Body of pancreas (tissue), 4 donors: ENCODE measurements at regions not wholly inside any gene's neighbourhood (a gene's known extent, or its start where the extent isn't known, plus 50 kb on each side); places are given as distances from the start of the nearest gene placed in this dataset.
"Not testable (repeated sequence)": the region's sequence is repeated elsewhere in the genome, so short reads cannot be mapped to it uniquely, and the experiment has no call there.

Experiments used
- ATAC-seq: fragments of 150-250 bp; one replicate; pipeline ENCODE4 v1.9.1; 2016
- DNase-seq, 4 donors: peaks; one replicate each; pipeline ENCODE4 v3.0.0-alpha.2; 2019
- H3K27ac ChIP-seq, 4 donors: fragments of 200-600 bp; sonication (generic); 1 replicate in 3 of 4; 2 replicates in 1 of 4; pipeline versions ENCODE4 v1.5.1 to v1.6.1; 2016 to 2019; ENCODE audit warnings: mild to moderate bottlenecking in 1 of 4, mixed read lengths in 1 of 4, moderate library complexity in 1 of 4
- H3K27me3 ChIP-seq, 2 donors: fragments of 200-600 bp; sonication (generic); one replicate each; pipeline ENCODE4 v1.6.0; 2016; ENCODE audit warnings: mild to moderate bottlenecking in 1 of 2
- H3K36me3 ChIP-seq, 2 donors: fragments of 200-600 bp; sonication (generic); replicated peaks in 1 of 2; 2 replicates each; pipeline ENCODE4 v1.5.1; 2016; ENCODE audit warnings: low read depth in 2 of 2; ENCODE audit not compliant: insufficient read depth in 1 of 2
- H3K4me1 ChIP-seq: fragments of 200-600 bp; sonication (generic); one replicate; pipeline ENCODE4 v1.6.0; 2016
- H3K4me3 ChIP-seq, 2 donors: fragments of 200-600 bp; sonication (generic); 1 replicate in 1 of 2; 2 replicates in 1 of 2; pipeline ENCODE4 v1.5.1; 2016 to 2019
- H3K9me3 ChIP-seq, 3 donors: fragments of 200-600 bp; sonication (generic); 1 replicate in 2 of 3; 2 replicates in 1 of 3; pipeline ENCODE4 v1.5.1; 2016
- POLR2A ChIP-seq, 3 donors: fragments of 450-650 bp; IDR thresholded peaks; one replicate each; pipeline ENCODE4 v1.6.1; 2016; ENCODE audit warnings: antibody characterized with exemption in 3 of 3, mild to moderate bottlenecking in 2 of 3
- WGBS, 2 donors: methylation state at CpG; one replicate each; pipeline ENCODE4 v1.1.5; 2017; 5-methylcytosine and 5-hydroxymethylcytosine counted together
- intact Hi-C: fragments of 100-400 bp; cut with DNase I; formaldehyde crosslinking; loops from one replicate; pipeline ENCODE4 v1.15.1; 2023
- TF ChIP-seq, protein P1 (sequence below), 7 experiments: fragments of 450-650 bp in 4 of 7; fragments of 200-600 bp in 3 of 7; sonication (generic) in 3 of 7; IDR thresholded peaks; one replicate each; pipeline ENCODE4 v1.5.1; 2016 to 2019; ENCODE audit warnings: antibody characterized with exemption in 7 of 7

DNA sequence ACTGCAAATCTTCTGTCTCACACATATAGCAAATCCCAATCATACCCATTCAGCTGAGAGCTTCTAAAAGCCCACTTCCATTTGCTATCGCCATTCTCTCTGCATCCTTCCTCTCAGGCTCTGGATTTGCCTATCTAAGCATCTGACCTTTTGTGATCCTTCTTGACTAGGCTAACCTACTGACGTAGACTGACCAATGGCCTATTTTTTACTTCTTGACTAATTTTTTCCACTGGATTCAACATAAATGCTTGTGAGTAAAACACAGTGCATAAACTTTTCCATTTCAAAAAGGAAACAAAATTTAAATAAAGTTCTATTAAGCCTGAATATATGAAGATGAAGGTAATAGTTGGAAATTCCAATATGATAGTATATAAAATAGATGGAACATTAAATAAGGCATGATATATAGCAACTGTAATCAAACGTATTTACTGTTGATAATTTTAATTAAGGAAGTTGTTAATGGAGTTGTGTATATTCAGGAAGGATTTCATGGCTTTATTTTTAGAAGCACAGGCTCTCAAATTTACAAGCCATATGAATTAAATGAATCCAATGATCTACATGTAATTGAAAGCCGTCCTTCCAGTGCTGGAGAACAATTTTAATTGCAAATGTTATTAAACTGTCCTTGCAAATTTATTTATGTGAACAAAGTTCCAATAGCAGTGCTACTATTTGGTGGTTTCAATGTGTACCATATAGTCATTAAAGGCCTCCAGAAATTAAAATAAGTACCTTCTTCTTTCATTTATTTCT lies 918.4 kb downstream of the SORCS3 start:
- H3K4me1 ChIP-seq = no peaks in the 10 kb centered on the region

DNA sequence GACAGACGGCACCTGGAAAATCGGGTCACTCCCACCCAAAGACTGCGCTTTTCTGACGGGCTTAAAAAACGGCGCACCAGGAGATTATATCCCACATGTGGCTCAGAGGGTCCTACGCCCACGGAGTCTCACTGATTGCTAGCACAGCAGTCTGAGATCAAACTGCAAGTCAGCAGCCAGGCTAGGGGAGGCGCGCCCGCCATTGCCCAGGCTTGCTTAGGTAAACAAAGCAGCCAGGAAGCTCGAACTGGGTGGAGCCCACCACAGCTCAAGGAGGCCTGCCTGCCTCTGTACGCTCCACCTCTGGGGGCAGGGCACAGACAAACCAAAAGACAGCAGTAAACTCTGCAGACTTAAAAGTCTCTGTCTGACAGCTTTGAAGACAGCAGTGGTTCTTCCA lies 909.4 kb downstream of the SORCS3 start:
- intact Hi-C loops, DNase-seq, H3K4me1 ChIP-seq, H3K36me3 ChIP-seq, H3K27me3 ChIP-seq, H3K9me3 ChIP-seq, H3K4me3 ChIP-seq, H3K27ac ChIP-seq, ATAC-seq: not testable (repeated sequence)
- 74 to 100% methylated on average over 2 to 13 of the region's 13 CpGs for WGBS, 2 donors

More for the DNA sequence above, 918.4 kb downstream of the SORCS3 start:
- no peak overlapping the region for H3K27ac ChIP-seq
- intact Hi-C loops = no loop called here
- WGBS, 2 donors = 68 to 74% methylated on average over 4 of the region's 4 CpGs
- DNase-seq = no peak
- no peaks in the 10 kb centered on the region for H3K9me3 ChIP-seq
- no peak overlapping the region for H3K4me3 ChIP-seq
- no peak for ATAC-seq
- no peaks in the 10 kb centered on the region for H3K36me3 ChIP-seq
- no peaks in the 10 kb centered on the region for H3K27me3 ChIP-seq
- TF ChIP-seq POLR2A (IDR thresholded peaks at IDR 0.05) = no peak
- TF ChIP-seq, protein P1, sequence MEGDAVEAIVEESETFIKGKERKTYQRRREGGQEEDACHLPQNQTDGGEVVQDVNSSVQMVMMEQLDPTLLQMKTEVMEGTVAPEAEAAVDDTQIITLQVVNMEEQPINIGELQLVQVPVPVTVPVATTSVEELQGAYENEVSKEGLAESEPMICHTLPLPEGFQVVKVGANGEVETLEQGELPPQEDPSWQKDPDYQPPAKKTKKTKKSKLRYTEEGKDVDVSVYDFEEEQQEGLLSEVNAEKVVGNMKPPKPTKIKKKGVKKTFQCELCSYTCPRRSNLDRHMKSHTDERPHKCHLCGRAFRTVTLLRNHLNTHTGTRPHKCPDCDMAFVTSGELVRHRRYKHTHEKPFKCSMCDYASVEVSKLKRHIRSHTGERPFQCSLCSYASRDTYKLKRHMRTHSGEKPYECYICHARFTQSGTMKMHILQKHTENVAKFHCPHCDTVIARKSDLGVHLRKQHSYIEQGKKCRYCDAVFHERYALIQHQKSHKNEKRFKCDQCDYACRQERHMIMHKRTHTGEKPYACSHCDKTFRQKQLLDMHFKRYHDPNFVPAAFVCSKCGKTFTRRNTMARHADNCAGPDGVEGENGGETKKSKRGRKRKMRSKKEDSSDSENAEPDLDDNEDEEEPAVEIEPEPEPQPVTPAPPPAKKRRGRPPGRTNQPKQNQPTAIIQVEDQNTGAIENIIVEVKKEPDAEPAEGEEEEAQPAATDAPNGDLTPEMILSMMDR (IDR thresholded peaks at IDR 0.05) = no peak

DNA sequence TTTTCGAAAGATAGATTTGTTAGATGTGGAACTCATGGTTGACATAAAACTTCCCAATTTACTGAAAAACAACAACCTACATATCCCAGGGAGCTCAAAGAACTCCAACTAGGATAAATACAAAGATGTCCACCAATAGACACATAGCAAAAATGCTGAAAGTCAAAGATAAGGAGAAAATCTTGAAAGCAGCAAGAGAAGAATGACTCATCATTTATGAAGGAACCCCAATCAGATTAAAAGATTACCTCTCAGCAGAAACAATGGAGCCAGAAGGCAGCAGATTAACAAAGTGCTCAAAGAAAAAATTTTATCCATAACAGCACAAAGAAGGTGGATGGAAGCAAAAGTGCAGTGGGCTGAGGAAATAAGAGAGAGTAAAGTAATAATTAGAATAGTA lies 908.6 kb downstream of the SORCS3 start:
- Histone ChIP-seq H3K4me3 (no peak overlapping the region), H3K36me3 (no peaks in the 10 kb centered on the region), H3K27ac (no peak overlapping the region), H3K27me3 (no peaks in the 10 kb centered on the region), H3K4me1 (no peaks in the 10 kb centered on the region), H3K9me3 (no peaks in the 10 kb centered on the region)
- no peak for DNase-seq
- no peak for ATAC-seq
- intact Hi-C loops = no loop called here
- TF ChIP-seq, protein P1 (IDR thresholded peaks at IDR 0.05) = no peak
- no peak for TF ChIP-seq POLR2A (IDR thresholded peaks at IDR 0.05)
- WGBS, 2 donors = 78 to 88% methylated on average over 1 of the region's 1 CpG

DNA sequence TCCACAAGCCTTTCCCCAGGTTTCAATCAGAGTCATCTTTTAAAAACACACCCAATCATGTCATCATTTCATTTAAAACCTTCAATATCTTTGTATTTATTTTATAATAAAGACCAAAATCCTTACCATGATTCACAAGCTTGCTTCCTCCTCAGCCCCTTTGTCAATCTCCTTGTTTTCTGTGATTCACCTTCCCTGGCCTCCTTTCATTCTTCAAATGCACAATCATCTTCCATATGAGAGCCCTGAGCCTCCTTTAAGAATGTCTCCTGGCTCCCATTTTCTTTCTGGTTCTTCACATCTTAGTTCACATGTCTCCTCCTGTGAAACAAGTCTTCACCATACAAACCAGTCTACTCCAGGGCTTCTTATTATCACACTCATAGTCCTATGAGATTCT lies 904.0 kb downstream of the SORCS3 start:
- TF ChIP-seq, protein P1 (IDR thresholded peaks at IDR 0.05) = no peak
- no peak for TF ChIP-seq POLR2A (IDR thresholded peaks at IDR 0.05)
- H3K4me1 ChIP-seq = no peaks in the 10 kb centered on the region
- no peaks in the 10 kb centered on the region for H3K9me3 ChIP-seq
- no peak overlapping the region for H3K27ac ChIP-seq
- DNase-seq = no peak
- ATAC-seq = no peak
- no peaks in the 10 kb centered on the region for H3K27me3 ChIP-seq
- no peaks in the 10 kb centered on the region for H3K36me3 ChIP-seq
- no peak overlapping the region for H3K4me3 ChIP-seq
- intact Hi-C loops = no loop called here

DNA sequence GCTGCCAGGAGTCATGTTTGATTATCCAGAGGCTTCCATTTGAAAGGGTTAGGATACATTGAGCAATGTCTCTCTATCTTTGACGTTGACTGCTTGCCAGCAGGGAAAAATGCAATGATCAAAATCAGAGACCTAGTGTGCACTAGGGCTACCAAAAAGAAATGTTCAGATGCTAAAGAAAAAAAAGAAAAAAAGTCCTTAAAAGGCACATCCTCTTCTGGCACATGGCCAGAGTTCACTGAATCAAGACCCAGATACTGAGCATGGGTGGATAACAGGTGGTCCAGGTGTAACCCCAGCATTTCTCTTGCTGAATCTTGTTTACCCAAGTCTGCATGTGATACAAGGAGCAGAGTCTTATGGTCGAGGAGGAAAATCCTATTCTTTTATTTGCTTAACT lies 899.3 kb downstream of the SORCS3 start:
- Histone ChIP-seq H3K27ac (no peak overlapping the region), H3K27me3 (no peaks in the 10 kb centered on the region), H3K4me3 (no peak overlapping the region), H3K4me1 (no peaks in the 10 kb centered on the region), H3K9me3 (no peaks in the 10 kb centered on the region), H3K36me3 (no peaks in the 10 kb centered on the region)
- TF ChIP-seq, protein P1 (IDR thresholded peaks at IDR 0.05) = no peak
- no peak for TF ChIP-seq POLR2A (IDR thresholded peaks at IDR 0.05)
- ATAC-seq (no peak), DNase-seq (peak; percentile 18 to 52 (median 26))
- WGBS, 2 donors = 19 to 33% methylated on average over 2 of the region's 2 CpGs
- intact Hi-C loops = no loop called here
